ENCODE measurements at regions not wholly inside any gene's neighbourhood (a gene's known extent, or its start where the extent isn't known, plus 50 kb on each side); places are given as distances from the start of the nearest gene placed in this dataset.

DNA sequence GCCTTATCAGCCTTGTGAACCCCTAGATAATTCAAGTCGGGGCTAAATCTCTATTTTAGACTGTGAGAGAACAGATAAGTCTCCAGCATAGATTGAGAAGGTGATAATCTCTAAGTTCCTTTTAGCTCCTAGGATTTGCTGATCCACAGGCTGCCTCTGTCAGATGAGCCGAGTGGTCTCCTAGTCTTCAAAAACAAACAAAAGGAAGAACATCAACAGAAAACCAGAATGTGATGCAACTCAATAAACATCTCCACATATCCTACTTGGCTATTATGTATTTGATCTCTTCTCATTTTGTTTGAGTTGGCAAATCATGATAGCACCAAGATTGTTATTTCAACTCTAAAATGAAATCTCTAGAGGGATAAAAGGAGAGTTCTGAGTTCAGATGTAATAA lies 88.4 kb upstream of the SLC7A11 start:
- no CpG with 5 or more reads among the region's 2 CpGs for WGBS, 2 experiments (ENCODE audit: extremely low coverage in 2 of 2, insufficient read length in 1 of 2)
- H3K9me3 ChIP-seq (ENCODE audit: control insufficient read depth, insufficient read depth, low read length): peaks cover 2% of the 10 kb centered on the region; the same call in 1 of the 2 replicates
- no peak overlapping the region for H3K4me2 ChIP-seq (ENCODE audit: low read depth, low read length)
- no peak overlapping the region for H4K91ac ChIP-seq (ENCODE audit: insufficient read depth, low read depth, low read length)
- no peaks in the 10 kb centered on the region for H3K9me1 ChIP-seq (ENCODE audit: insufficient read depth, low read length)
- dilution Hi-C loops (cut with HindIII; ENCODE audit: low sequenced_read_pairs, unreplicated experiment): no loop called here
- H3K27me3 ChIP-seq (ENCODE audit: control insufficient read depth, insufficient read depth, low read length): no peaks in the 10 kb centered on the region
- no peak overlapping the region for H2AK5ac ChIP-seq (ENCODE audit: low read depth, low read length)
- no peak overlapping the region for H3K56ac ChIP-seq (ENCODE audit: extremely low read depth, insufficient read depth, low read length)
- H3K4ac ChIP-seq (ENCODE audit: low read depth, low read length): no peak overlapping the region
- no peak overlapping the region for H3K18ac ChIP-seq (ENCODE audit: low read depth, low read length)
- no peak overlapping the region for H3K23ac ChIP-seq (ENCODE audit: low read depth, low read length)
- H3K79me1 ChIP-seq (ENCODE audit: low read depth in 1 of 2, low read length in 2 of 2): no peaks in the 10 kb centered on the region
- H3K9ac ChIP-seq (ENCODE audit: low read depth, low read length): no peak overlapping the region
- TF ChIP-seq MAFK (IDR thresholded peaks at IDR 0.05; ENCODE audit: low read depth, low read length) (no peak), CEBPB (IDR thresholded peaks at IDR 0.05; ENCODE audit: low read depth, low read length) (peak; percentile 39; the same call in 1 of the 2 replicates)
- in situ Hi-C loops (cut with MboI; ENCODE audit: low sequenced_read_pairs): no loop called here
- intact Hi-C loops (cut with micrococcal nuclease): no loop called here
- H2BK120ac ChIP-seq (ENCODE audit: low read depth, low read length): no peak overlapping the region
- H2AFZ ChIP-seq (replicated peaks; ENCODE audit: low read length, poor library complexity): no peak overlapping the region
- H2BK15ac ChIP-seq (ENCODE audit: low read depth, low read length): no peak overlapping the region
- H2AK9ac ChIP-seq (replicated peaks; ENCODE audit: low read depth, low read length, poor library complexity): no peak overlapping the region
- H3K27ac ChIP-seq (ENCODE audit: insufficient read depth, low read length): no peak overlapping the region
- H4K8ac ChIP-seq (ENCODE audit: low read depth in 2 of 2, low read length in 2 of 2): no peak overlapping the region
- H4K5ac ChIP-seq (ENCODE audit: low read depth, low read length): no peak overlapping the region
- no peaks in the 10 kb centered on the region for H3K36me3 ChIP-seq (ENCODE audit: control insufficient read depth, insufficient read depth, low read length)
- H4K20me1 ChIP-seq (ENCODE audit: insufficient read depth, low read length): no peaks in the 10 kb centered on the region
- H3K14ac ChIP-seq (replicated peaks; ENCODE audit: low read depth, low read length): no peak overlapping the region
- ChIA-PET POLR2A (ENCODE audit: unreplicated experiment) (no interaction called here), CTCF (no interaction called here)
- no peak overlapping the region for H3K4me3 ChIP-seq (ENCODE audit: insufficient read depth, low read depth, low read length)
- no peak overlapping the region for H2BK5ac ChIP-seq (ENCODE audit: low read depth, low read length, poor library complexity, severe bottlenecking)
- ATAC-seq (ENCODE audit: low read depth) (peak; percentile 53; the same call in 1 of the 2 replicates), DNase-seq (peak; percentile 27)
- no TSS peak for BruUV-seq (replicated peaks)
- no peak overlapping the region for H2BK20ac ChIP-seq (ENCODE audit: low read depth, low read length)
- H3K4me1 ChIP-seq (ENCODE audit: control insufficient read depth, insufficient read depth, low read length): no peaks in the 10 kb centered on the region
